Stomach (tissue), 4 donors: ENCODE measurements at regions not wholly inside any gene's neighbourhood (a gene's known extent, or its start where the extent isn't known, plus 50 kb on each side); places are given as distances from the start of the nearest gene placed in this dataset.

Experiments
- EP300 ChIP-seq: sonication (generic); formaldehyde crosslinking; IDR thresholded peaks from one replicate; pipeline ENCODE4 v1.6.1; 2017; ENCODE audit warnings: antibody characterized with exemption
- POLR2A ChIP-seq, 4 donors: fragments of 450-650 bp; IDR thresholded peaks; one replicate each; pipeline ENCODE4 v1.6.1; 2016; ENCODE audit warnings: antibody characterized with exemption in 4 of 4, control low read depth in 2 of 4, mild to moderate bottlenecking in 1 of 4, moderate library complexity in 1 of 4
- POLR2AphosphoS5 ChIP-seq, 3 donors: sonication (generic); formaldehyde crosslinking; IDR thresholded peaks; one replicate each; pipeline ENCODE4 v1.6.1; 2016; ENCODE audit warnings: antibody characterized with exemption in 3 of 3
- TF ChIP-seq, protein P1 (sequence below), 7 experiments: fragments of 450-650 bp in 4 of 7; fragments of 200-600 bp in 3 of 7; sonication (generic) in 3 of 7; IDR thresholded peaks; one replicate each; pipeline ENCODE4 v1.5.1; 2016 to 2019; ENCODE audit warnings: antibody characterized with exemption in 7 of 7, control low read depth in 2 of 7, mild to moderate bottlenecking in 1 of 7

DNA sequence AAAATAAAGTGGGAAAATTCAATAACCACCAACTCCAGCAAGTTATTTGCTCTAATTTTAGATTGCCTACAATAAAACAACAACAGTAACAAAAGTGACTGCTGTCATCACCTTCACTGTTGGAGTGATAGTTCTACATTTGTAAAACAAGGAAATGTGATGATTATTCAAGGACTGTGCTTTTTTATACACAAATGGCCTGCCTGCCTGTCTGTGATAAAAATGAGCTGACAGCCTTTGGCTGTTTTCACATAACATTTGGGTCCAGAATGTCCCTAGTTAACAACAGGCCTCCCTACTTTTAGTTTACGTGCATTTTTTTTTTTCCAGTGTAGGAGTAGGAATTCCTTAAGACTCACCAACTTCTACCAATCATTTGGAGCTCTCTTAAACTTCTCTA lies 768.8 kb downstream of the PDCD6IP start:
- TF ChIP-seq, protein P1, sequence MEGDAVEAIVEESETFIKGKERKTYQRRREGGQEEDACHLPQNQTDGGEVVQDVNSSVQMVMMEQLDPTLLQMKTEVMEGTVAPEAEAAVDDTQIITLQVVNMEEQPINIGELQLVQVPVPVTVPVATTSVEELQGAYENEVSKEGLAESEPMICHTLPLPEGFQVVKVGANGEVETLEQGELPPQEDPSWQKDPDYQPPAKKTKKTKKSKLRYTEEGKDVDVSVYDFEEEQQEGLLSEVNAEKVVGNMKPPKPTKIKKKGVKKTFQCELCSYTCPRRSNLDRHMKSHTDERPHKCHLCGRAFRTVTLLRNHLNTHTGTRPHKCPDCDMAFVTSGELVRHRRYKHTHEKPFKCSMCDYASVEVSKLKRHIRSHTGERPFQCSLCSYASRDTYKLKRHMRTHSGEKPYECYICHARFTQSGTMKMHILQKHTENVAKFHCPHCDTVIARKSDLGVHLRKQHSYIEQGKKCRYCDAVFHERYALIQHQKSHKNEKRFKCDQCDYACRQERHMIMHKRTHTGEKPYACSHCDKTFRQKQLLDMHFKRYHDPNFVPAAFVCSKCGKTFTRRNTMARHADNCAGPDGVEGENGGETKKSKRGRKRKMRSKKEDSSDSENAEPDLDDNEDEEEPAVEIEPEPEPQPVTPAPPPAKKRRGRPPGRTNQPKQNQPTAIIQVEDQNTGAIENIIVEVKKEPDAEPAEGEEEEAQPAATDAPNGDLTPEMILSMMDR (IDR thresholded peaks at IDR 0.05) = no peak
- TF ChIP-seq POLR2AphosphoS5 (IDR thresholded peaks at IDR 0.05) (no peak), EP300 (no peak), POLR2A (IDR thresholded peaks at IDR 0.05) (no peak)
